ENCODE measurements at regions not wholly inside any gene's neighbourhood (a gene's known extent, or its start where the extent isn't known, plus 50 kb on each side); places are given as distances from the start of the nearest gene placed in this dataset.
"Not testable (repeated sequence)": the region's sequence is repeated elsewhere in the genome, so short reads cannot be mapped to it uniquely, and the experiment has no call there.

- H3K4me1 ChIP-seq (ENCODE audit: control insufficient read depth in 1 of 2, insufficient read depth in 2 of 2, low read length in 2 of 2); H3K36me3 ChIP-seq (ENCODE audit: control insufficient read depth in 1 of 2, insufficient read depth in 2 of 2, low read length in 2 of 2); CTCF ChIA-PET; RAD21 ChIA-PET (ENCODE audit: low non-redundant PET in 1 of 2, low total read pairs in 2 of 2, uncharacterized antibody in 2 of 2, unreplicated experiment in 2 of 2); ATAC-seq; H4K20me1 ChIP-seq (ENCODE audit: insufficient read depth); POLR2A ChIA-PET; DNase-seq (ENCODE audit: low read depth, low spot score); H3K4me2 ChIP-seq (ENCODE audit: low read length); H2AFZ ChIP-seq (ENCODE audit: low read depth, low read length, poor library complexity, severe bottlenecking); BruUV-seq (replicated peaks); H3K79me2 ChIP-seq (ENCODE audit: insufficient read depth, low read length); H3K4me3 ChIP-seq (replicated peaks in 1 of 2; ENCODE audit: low read depth in 1 of 2, low read length in 2 of 2); intact Hi-C loops (cut with micrococcal nuclease); H3K27ac ChIP-seq (ENCODE audit: low read depth, low read length); H3K9ac ChIP-seq (ENCODE audit: low read length); H3K9me2 ChIP-seq (ENCODE audit: insufficient read depth); H3K27me3 ChIP-seq (ENCODE audit: insufficient read depth, low read length): not testable (repeated sequence)
- peaks cover 24 to 31% of the 10 kb centered on the region in 2 experiments; a peak in 2 of 4 replicates for H3K9me3 ChIP-seq (ENCODE audit: control insufficient read depth in 1 of 2, insufficient read depth in 1 of 2, low read depth in 1 of 2, low read length in 2 of 2)
These were observed 866.2 kb upstream of the TPTE start for GRCh38 chr21:9655221-9655620.

- ATAC-seq; H3K27me3 ChIP-seq (ENCODE audit: insufficient read depth, low read length); H3K4me3 ChIP-seq (replicated peaks in 1 of 2; ENCODE audit: low read depth in 1 of 2, low read length in 2 of 2); POLR2A ChIA-PET; BruUV-seq (replicated peaks); H4K20me1 ChIP-seq (ENCODE audit: insufficient read depth); H3K9me2 ChIP-seq (ENCODE audit: insufficient read depth); H3K4me1 ChIP-seq (ENCODE audit: control insufficient read depth in 1 of 2, insufficient read depth in 2 of 2, low read length in 2 of 2); DNase-seq (ENCODE audit: low read depth, low spot score); H3K79me2 ChIP-seq (ENCODE audit: insufficient read depth, low read length); H3K36me3 ChIP-seq (ENCODE audit: control insufficient read depth in 1 of 2, insufficient read depth in 2 of 2, low read length in 2 of 2); H2AFZ ChIP-seq (ENCODE audit: low read depth, low read length, poor library complexity, severe bottlenecking); H3K9ac ChIP-seq (ENCODE audit: low read length); intact Hi-C loops (cut with micrococcal nuclease); CTCF ChIA-PET; H3K27ac ChIP-seq (ENCODE audit: low read depth, low read length); RAD21 ChIA-PET (ENCODE audit: low non-redundant PET in 1 of 2, low total read pairs in 2 of 2, uncharacterized antibody in 2 of 2, unreplicated experiment in 2 of 2); H3K4me2 ChIP-seq (ENCODE audit: low read length): not testable (repeated sequence)
- H3K9me3 ChIP-seq (ENCODE audit: control insufficient read depth in 1 of 2, insufficient read depth in 1 of 2, low read depth in 1 of 2, low read length in 2 of 2) = peaks cover 24 to 31% of the 10 kb centered on the region in 2 experiments; a peak in 2 of 4 replicates
These were observed 864.9 kb upstream of the TPTE start for GRCh38 chr21:9656455-9656854.

- intact Hi-C loops (cut with micrococcal nuclease); DNase-seq (ENCODE audit: low read depth, low spot score); H3K9ac ChIP-seq (ENCODE audit: low read length); H3K36me3 ChIP-seq (ENCODE audit: control insufficient read depth in 1 of 2, insufficient read depth in 2 of 2, low read length in 2 of 2); POLR2A ChIA-PET; CTCF ChIA-PET; RAD21 ChIA-PET (ENCODE audit: low non-redundant PET in 1 of 2, low total read pairs in 2 of 2, uncharacterized antibody in 2 of 2, unreplicated experiment in 2 of 2); H3K9me2 ChIP-seq (ENCODE audit: insufficient read depth); H3K27ac ChIP-seq (ENCODE audit: low read depth, low read length); BruUV-seq (replicated peaks); H3K4me3 ChIP-seq (replicated peaks in 1 of 2; ENCODE audit: low read depth in 1 of 2, low read length in 2 of 2); H3K79me2 ChIP-seq (ENCODE audit: insufficient read depth, low read length); H3K27me3 ChIP-seq (ENCODE audit: insufficient read depth, low read length); H3K4me2 ChIP-seq (ENCODE audit: low read length); H3K4me1 ChIP-seq (ENCODE audit: control insufficient read depth in 1 of 2, insufficient read depth in 2 of 2, low read length in 2 of 2); ATAC-seq; H4K20me1 ChIP-seq (ENCODE audit: insufficient read depth); H2AFZ ChIP-seq (ENCODE audit: low read depth, low read length, poor library complexity, severe bottlenecking): not testable (repeated sequence)
- peaks cover 24 to 30% of the 10 kb centered on the region in 2 experiments; a peak in 2 of 4 replicates for H3K9me3 ChIP-seq (ENCODE audit: control insufficient read depth in 1 of 2, insufficient read depth in 1 of 2, low read depth in 1 of 2, low read length in 2 of 2)
These were observed 863.6 kb upstream of the TPTE start for GRCh38 chr21:9657779-9658178.

- H3K9me3 ChIP-seq (ENCODE audit: control insufficient read depth in 1 of 2, insufficient read depth in 1 of 2, low read depth in 1 of 2, low read length in 2 of 2) = peaks cover 12 to 19% of the 10 kb centered on the region in 2 experiments; a peak in 2 of 4 replicates
- H3K27ac ChIP-seq (ENCODE audit: low read depth, low read length); H3K4me3 ChIP-seq (replicated peaks in 1 of 2; ENCODE audit: low read depth in 1 of 2, low read length in 2 of 2); H4K20me1 ChIP-seq (ENCODE audit: insufficient read depth); H2AFZ ChIP-seq (ENCODE audit: low read depth, low read length, poor library complexity, severe bottlenecking); intact Hi-C loops (cut with micrococcal nuclease); H3K36me3 ChIP-seq (ENCODE audit: control insufficient read depth in 1 of 2, insufficient read depth in 2 of 2, low read length in 2 of 2); RAD21 ChIA-PET (ENCODE audit: low non-redundant PET in 1 of 2, low total read pairs in 2 of 2, uncharacterized antibody in 2 of 2, unreplicated experiment in 2 of 2); CTCF ChIA-PET; ATAC-seq; POLR2A ChIA-PET; H3K9ac ChIP-seq (ENCODE audit: low read length); H3K27me3 ChIP-seq (ENCODE audit: insufficient read depth, low read length); H3K4me1 ChIP-seq (ENCODE audit: control insufficient read depth in 1 of 2, insufficient read depth in 2 of 2, low read length in 2 of 2); BruUV-seq (replicated peaks); H3K9me2 ChIP-seq (ENCODE audit: insufficient read depth); DNase-seq (ENCODE audit: low read depth, low spot score); H3K79me2 ChIP-seq (ENCODE audit: insufficient read depth, low read length); H3K4me2 ChIP-seq (ENCODE audit: low read length): not testable (repeated sequence)
These were observed 861.5 kb upstream of the TPTE start for GRCh38 chr21:9659877-9660276.

Measured in HCT116 (cell line).